A549 (cell line): ENCODE measurements at regions not wholly inside any gene's neighbourhood (a gene's known extent, or its start where the extent isn't known, plus 50 kb on each side); places are given as distances from the start of the nearest gene placed in this dataset.

Experiments
- ATAC-seq, 2 experiments: fragments of 200-7000 bp in 1 of 2; fragments of >200 bp in 1 of 2; cut with Nextera tagmentation in 1 of 2; cut with Tn5 transposase in 1 of 2; 3 replicates each; pipeline versions ENCODE4 v1.8.0 to v1.9.1; 2018 to 2020; ENCODE audit warnings: mild to moderate bottlenecking in 1 of 2, moderate library complexity in 1 of 2
- CTCF ChIA-PET: fragments of 300-600 bp; sonication (Branson Sonifier 250); formaldehyde crosslinking; extraction: SDS; loops from one replicate; lab custom pipeline; 2021; ENCODE audit warnings: antibody characterized with exemption, inconsistent platforms; lab: Yijun Ruan, JAX
- POLR2A ChIA-PET: fragments of 350-600 bp; formaldehyde crosslinking; extraction: SDS; loops from one replicate; lab custom pipeline; 2021; ENCODE audit warnings: antibody characterized with exemption, inconsistent platforms; lab: Yijun Ruan, JAX
- DNase-seq, 2 experiments: peaks; one replicate each; pipeline versions ENCODE4 v3.0.0 to v3.0.0-alpha.2; 2011 to 2016; ENCODE audit warnings: low read depth in 1 of 2, low spot score in 1 of 2
- FAIRE-seq: peaks from 2 replicates; lab custom pipeline; 2011; peaks lifted over from hg19 to GRCh38; lab: Jason Lieb, UNC
- H3K27ac ChIP-seq, 2 experiments: fragments of >200 bp; sonication (Bioruptor Twin); formaldehyde crosslinking; 3 replicates each; pipeline ENCODE4 v1.5.1; 2016 to 2017
- H3K4me1 ChIP-seq: fragments of >200 bp; sonication (Bioruptor Twin); formaldehyde crosslinking; 3 replicates; pipeline ENCODE4 v1.6.1; 2016
- H3K4me2 ChIP-seq: fragments of >200 bp; sonication (Bioruptor Twin); formaldehyde crosslinking; 3 replicates; pipeline ENCODE4 v1.6.1; 2016
- H3K4me3 ChIP-seq: fragments of >200 bp; sonication (Bioruptor Twin); formaldehyde crosslinking; 3 replicates; pipeline ENCODE4 v1.5.1; 2016
- H3K9me3 ChIP-seq: fragments of >200 bp; sonication (Bioruptor Twin); formaldehyde crosslinking; 3 replicates; pipeline ENCODE4 v1.6.1; 2016
- CBX2 ChIP-seq: fragments of 200-600 bp; sonication (generic); IDR thresholded peaks from 2 replicates; pipeline ENCODE4 v1.6.1; 2016; ENCODE audit warnings: low read depth, mild to moderate bottlenecking, borderline replicate concordance
- CEBPB ChIP-seq, 2 experiments: fragments of >200 bp in 1 of 2; sonication (Bioruptor Twin) in 1 of 2; formaldehyde crosslinking in 1 of 2; IDR thresholded peaks; 2 replicates each; pipeline ENCODE4 v1.6.1; 2012 to 2016
- ESRRA ChIP-seq: fragments of 150-350 bp; IDR thresholded peaks from 2 replicates; pipeline ENCODE4 v1.6.1; 2014; ENCODE audit warnings: mild to moderate bottlenecking, low read length, borderline replicate concordance
- HDAC2 ChIP-seq: fragments of 200-600 bp; sonication (generic); IDR thresholded peaks from 2 replicates; pipeline ENCODE4 v1.6.1; 2016
- HOXB5 ChIP-seq: fragments of 250-450 bp; sonication (Bioruptor Pico); IDR thresholded peaks from 2 replicates; pipeline ENCODE4 v1.5.0; 2020; ENCODE audit warnings: mild to moderate bottlenecking, moderate library complexity
- KDM1A ChIP-seq: fragments of 200-600 bp; sonication (generic); IDR thresholded peaks from 2 replicates; pipeline ENCODE4 v1.6.1; 2016; ENCODE audit warnings: low read depth, mild to moderate bottlenecking
- KDM5A ChIP-seq: fragments of 200-600 bp; sonication (generic); IDR thresholded peaks from 2 replicates; pipeline ENCODE4 v1.6.1; 2016; ENCODE audit warnings: antibody characterized with exemption, mild to moderate bottlenecking
- MAZ ChIP-seq: fragments of 150-350 bp; IDR thresholded peaks from 2 replicates; pipeline ENCODE4 v1.6.1; 2014; ENCODE audit warnings: antibody characterized with exemption, low read depth, low read length, borderline replicate concordance
- MYC ChIP-seq: IDR thresholded peaks from 2 replicates; pipeline ENCODE4 v1.6.1; 2012; ENCODE audit warnings: mild to moderate bottlenecking, inconsistent platforms, low read length, improper control_type of control experiment, borderline replicate concordance
- NFE2L2 ChIP-seq: fragments of 150-350 bp; conservative IDR thresholded peaks from 2 replicates; pipeline ENCODE4 v1.6.1; 2014; ENCODE audit warnings: low read length
- NR3C1 ChIP-seq: fragments of >200 bp; sonication (Bioruptor Twin); formaldehyde crosslinking; IDR thresholded peaks from 3 replicates; pipeline ENCODE4 v1.6.1; 2017
- POLR2A ChIP-seq: IDR thresholded peaks from 2 replicates; pipeline ENCODE4 v1.6.1; 2012; ENCODE audit warnings: mild to moderate bottlenecking, low read length
- POLR2AphosphoS2 ChIP-seq: conservative IDR thresholded peaks from 2 replicates; pipeline ENCODE4 v1.6.1; 2012; ENCODE audit warnings: low read length, improper control_type of control experiment, inconsistent platforms
- RARB ChIP-seq: fragments of 250-450 bp; sonication (Bioruptor Pico); IDR thresholded peaks from 2 replicates; pipeline ENCODE4 v1.8.0; 2021; ENCODE audit warnings: mild to moderate bottlenecking, moderate library complexity
- RFX5 ChIP-seq: fragments of 450-650 bp; IDR thresholded peaks from 2 replicates; pipeline ENCODE4 v1.7.1; 2014; ENCODE audit warnings: antibody characterized with exemption, mild to moderate bottlenecking, moderate library complexity
- RNF2 ChIP-seq: fragments of 200-600 bp; sonication (generic); IDR thresholded peaks from 2 replicates; pipeline ENCODE4 v1.6.1; 2016; ENCODE audit warnings: low read depth, mild to moderate bottlenecking, antibody characterized with exemption, moderate library complexity, borderline replicate concordance
- SMC3 ChIP-seq: fragments of >200 bp; sonication (Bioruptor Twin); formaldehyde crosslinking; IDR thresholded peaks from 3 replicates; pipeline ENCODE4 v1.6.1; 2018; ENCODE audit warnings: inconsistent platforms
- TFCP2L1 ChIP-seq: fragments of 250-450 bp; sonication (Bioruptor Pico); IDR thresholded peaks from 2 replicates; pipeline ENCODE4 v1.5.0; 2021; ENCODE audit warnings: mild to moderate bottlenecking
- TP53 ChIP-seq: fragments of 250-450 bp; sonication (Bioruptor Pico); IDR thresholded peaks from 2 replicates; pipeline ENCODE4 v1.5.0; 2021; ENCODE audit warnings: mild to moderate bottlenecking, moderate library complexity
- ZFP36 ChIP-seq: fragments of 450-650 bp; IDR thresholded peaks from 2 replicates; pipeline ENCODE4 v1.6.1; 2014; ENCODE audit warnings: borderline replicate concordance; ENCODE audit not compliant: partially characterized antibody
- ZSCAN20 ChIP-seq: fragments of 250-450 bp; sonication (Bioruptor Pico); IDR thresholded peaks from 2 replicates; pipeline ENCODE4 v1.8.0; 2022; ENCODE audit warnings: mild to moderate bottlenecking, moderate library complexity
- WGBS: methylation state at CpG from one replicate; pipeline ENCODE4 v1.1.6; 2017; ENCODE audit errors: missing lambda C conversion rate; 5-methylcytosine and 5-hydroxymethylcytosine counted together
- TF ChIP-seq, protein P1 (sequence below): fragments of 450-650 bp; IDR thresholded peaks from 2 replicates; pipeline ENCODE4 v1.6.1; 2014; ENCODE audit warnings: antibody characterized with exemption
- TF ChIP-seq, protein P2 (sequence below): fragments of >200 bp; sonication (Bioruptor Twin); formaldehyde crosslinking; IDR thresholded peaks from 3 replicates; pipeline ENCODE4 v1.6.1; 2016
- TF ChIP-seq, protein P3 (sequence below): IDR thresholded peaks from 2 replicates; pipeline ENCODE4 v1.6.1; 2012; ENCODE audit warnings: low read depth, borderline replicate concordance
- TF ChIP-seq, protein P4 (sequence below): fragments of >200 bp; sonication (Bioruptor Twin); formaldehyde crosslinking; IDR thresholded peaks from 2 replicates; pipeline ENCODE4 v1.6.1; 2016

DNA sequence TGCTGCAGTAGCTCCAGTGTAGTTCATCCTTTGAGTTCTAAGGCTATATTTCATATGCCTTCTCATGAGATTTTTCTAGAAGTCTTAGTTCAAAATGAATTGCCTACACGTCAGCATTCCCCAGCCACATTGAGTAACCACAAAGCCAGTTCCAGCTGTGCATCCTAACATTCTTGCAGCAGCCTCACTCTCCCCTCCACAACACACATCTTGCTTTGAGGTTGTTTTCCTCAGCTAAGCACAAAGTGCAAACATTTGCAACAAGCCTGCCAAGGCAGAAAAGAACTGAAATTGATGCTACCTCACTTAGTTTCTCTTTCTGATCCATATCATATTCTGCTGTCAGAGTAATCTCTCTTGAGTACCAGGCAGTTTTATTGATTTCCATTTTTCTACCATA lies 160.7 kb upstream of the KCNQ5 start:
- WGBS, result 7% methylated on average over 1 of the region's 1 CpG
- ATAC-seq (no peak), FAIRE-seq (no peak), DNase-seq (no peak)
- H3K4me2 ChIP-seq, result no peak overlapping the region
- ChIA-PET CTCF (no interaction called here), POLR2A (no interaction called here)
- TF ChIP-seq ESRRA (no peak), KDM1A (no peak)
- no peak overlapping the region for H3K27ac ChIP-seq
- H3K4me1 ChIP-seq, result 0 out of 3 replicates have a peak, but pooled peaks cover 4% of the 10 kb centered on the region
- H3K4me3 ChIP-seq, result no peak overlapping the region
- H3K9me3 ChIP-seq, result no peaks in the 10 kb centered on the region

DNA sequence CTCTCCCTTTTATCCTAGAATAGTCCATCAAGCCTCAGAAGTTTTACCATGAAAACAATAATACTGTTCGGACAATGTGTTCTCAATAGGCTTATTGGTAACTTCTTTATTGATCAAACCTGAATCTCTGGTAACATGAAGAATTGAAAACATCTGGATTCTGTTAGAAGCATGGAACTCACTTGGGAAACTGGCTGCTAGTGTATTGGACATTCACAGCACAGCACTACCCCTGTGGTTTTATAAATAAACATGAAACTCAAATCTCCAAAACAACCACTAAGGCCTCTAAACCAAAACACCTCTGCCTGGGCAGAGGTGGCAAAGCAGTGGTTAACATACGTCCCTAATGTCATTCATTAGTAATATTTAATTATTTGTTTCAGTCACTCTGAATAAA lies 157.6 kb upstream of the KCNQ5 start:
- TF ChIP-seq HOXB5 (CRISPR knock-in tag) (no peak), CEBPB (IDR thresholded peaks at IDR 0.05) (no peak), RARB (CRISPR knock-in tag) (no peak), KDM5A (no peak), MAZ (no peak), TP53 (no peak)
- TF ChIP-seq, all 56 proteins: peak for 0
- no peaks in the 10 kb centered on the region for H3K9me3 ChIP-seq
- FAIRE-seq (no peak), DNase-seq (no peak), ATAC-seq (no peak)
- 0 out of 3 replicates have a peak, but pooled peaks cover 4% of the 10 kb centered on the region for H3K4me1 ChIP-seq
- POLR2A ChIA-PET, result no interaction called here
- no peak overlapping the region for H3K4me2 ChIP-seq
- CTCF ChIA-PET, result no interaction called here
- 44% methylated on average over 2 of the region's 2 CpGs for WGBS
- no peak overlapping the region for H3K4me3 ChIP-seq
- no peak overlapping the region for H3K27ac ChIP-seq

DNA sequence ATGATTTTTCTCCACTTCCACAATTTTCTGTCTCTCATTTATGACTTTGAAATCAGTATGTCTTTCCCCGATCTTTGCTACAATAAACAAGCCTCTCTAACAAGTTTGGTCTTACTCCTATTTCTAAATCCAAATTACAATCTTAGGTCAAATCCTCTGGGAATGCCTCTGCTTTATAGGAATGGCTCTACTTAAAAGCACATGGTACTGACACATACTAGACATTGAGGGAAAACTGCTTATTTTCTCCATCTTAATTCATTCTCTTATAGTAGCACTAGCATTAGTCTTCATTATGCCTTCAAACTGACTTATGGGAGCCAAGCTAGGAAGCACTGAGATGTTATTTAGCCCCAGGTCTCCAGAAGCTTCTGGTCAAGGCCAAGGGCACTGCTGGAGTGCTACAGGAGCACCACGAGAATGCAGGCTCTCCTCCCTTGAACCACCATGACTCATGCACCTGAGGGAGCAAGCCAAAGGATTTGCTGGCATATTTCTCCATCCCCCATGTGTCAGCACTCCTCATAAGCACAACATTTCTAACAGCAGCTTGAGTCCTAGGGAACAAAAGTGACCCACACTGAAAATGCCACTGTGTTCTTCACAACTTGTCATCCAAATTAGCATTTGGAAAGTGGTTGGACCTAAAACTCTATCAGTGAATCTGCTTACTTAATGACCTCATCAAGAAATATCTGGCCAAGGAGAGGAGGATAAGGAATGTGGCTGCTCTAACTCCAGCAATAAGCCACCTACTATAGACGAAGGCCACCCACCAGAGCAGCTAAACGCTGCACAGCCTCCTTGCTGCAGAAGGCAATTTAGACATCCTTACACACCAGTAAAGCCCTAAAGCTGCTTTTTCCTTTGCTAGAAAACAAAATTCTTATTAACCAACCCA lies 156.8 kb upstream of the KCNQ5 start:
- H3K4me1 ChIP-seq, result 0 out of 3 replicates have a peak, but pooled peaks cover 4% of the 10 kb centered on the region
- POLR2A ChIA-PET, result no interaction called here
- no peak for ATAC-seq
- no peak overlapping the region for H3K27ac ChIP-seq
- TF ChIP-seq ZFP36, result no peak
- no peak for TF ChIP-seq RNF2
- TF ChIP-seq, protein P1, sequence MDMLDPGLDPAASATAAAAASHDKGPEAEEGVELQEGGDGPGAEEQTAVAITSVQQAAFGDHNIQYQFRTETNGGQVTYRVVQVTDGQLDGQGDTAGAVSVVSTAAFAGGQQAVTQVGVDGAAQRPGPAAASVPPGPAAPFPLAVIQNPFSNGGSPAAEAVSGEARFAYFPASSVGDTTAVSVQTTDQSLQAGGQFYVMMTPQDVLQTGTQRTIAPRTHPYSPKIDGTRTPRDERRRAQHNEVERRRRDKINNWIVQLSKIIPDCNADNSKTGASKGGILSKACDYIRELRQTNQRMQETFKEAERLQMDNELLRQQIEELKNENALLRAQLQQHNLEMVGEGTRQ, result no peak
- TF ChIP-seq RFX5, result no peak
- no peak for TF ChIP-seq MYC
- no peak for TF ChIP-seq SMC3
- TF ChIP-seq NR3C1, result no peak
- TF ChIP-seq POLR2A, result no peak
- TF ChIP-seq, protein P2, sequence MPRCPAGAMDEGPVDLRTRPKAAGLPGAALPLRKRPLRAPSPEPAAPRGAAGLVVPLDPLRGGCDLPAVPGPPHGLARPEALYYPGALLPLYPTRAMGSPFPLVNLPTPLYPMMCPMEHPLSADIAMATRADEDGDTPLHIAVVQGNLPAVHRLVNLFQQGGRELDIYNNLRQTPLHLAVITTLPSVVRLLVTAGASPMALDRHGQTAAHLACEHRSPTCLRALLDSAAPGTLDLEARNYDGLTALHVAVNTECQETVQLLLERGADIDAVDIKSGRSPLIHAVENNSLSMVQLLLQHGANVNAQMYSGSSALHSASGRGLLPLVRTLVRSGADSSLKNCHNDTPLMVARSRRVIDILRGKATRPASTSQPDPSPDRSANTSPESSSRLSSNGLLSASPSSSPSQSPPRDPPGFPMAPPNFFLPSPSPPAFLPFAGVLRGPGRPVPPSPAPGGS, result no peak
- no peak for TF ChIP-seq POLR2AphosphoS2
- no peak for TF ChIP-seq NFE2L2
- no peak for TF ChIP-seq CBX2
- no peak for TF ChIP-seq CEBPB (IDR thresholded peaks at IDR 0.05)
- TF ChIP-seq, protein P3, sequence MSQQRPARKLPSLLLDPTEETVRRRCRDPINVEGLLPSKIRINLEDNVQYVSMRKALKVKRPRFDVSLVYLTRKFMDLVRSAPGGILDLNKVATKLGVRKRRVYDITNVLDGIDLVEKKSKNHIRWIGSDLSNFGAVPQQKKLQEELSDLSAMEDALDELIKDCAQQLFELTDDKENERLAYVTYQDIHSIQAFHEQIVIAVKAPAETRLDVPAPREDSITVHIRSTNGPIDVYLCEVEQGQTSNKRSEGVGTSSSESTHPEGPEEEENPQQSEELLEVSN, result no peak
- TF ChIP-seq, protein P4, sequence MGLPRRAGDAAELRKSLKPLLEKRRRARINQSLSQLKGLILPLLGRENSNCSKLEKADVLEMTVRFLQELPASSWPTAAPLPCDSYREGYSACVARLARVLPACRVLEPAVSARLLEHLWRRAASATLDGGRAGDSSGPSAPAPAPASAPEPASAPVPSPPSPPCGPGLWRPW, result no peak
- TF ChIP-seq TFCP2L1, result no peak
- no peak for TF ChIP-seq HDAC2
- TF ChIP-seq ZSCAN20, result no peak
- 25% methylated on average over 3 of the region's 4 CpGs for WGBS
- H3K4me2 ChIP-seq, result no peak overlapping the region
- H3K4me3 ChIP-seq, result no peak overlapping the region
- CTCF ChIA-PET, result interaction anchor here (0.5 kb wide), 1 partner anchor 72 kb away, joined by 4 read pairs; no protein-coding TSS in a partner anchor
- no peaks in the 10 kb centered on the region for H3K9me3 ChIP-seq
- FAIRE-seq, result no peak
- DNase-seq, result peak in 1 of 2 experiments; percentile 12
